ENCODE measurements at regions not wholly inside any gene's neighbourhood (a gene's known extent, or its start where the extent isn't known, plus 50 kb on each side); places are given as distances from the start of the nearest gene placed in this dataset.

GRCh38 chr18:38116716-38117115 lies 551.1 kb upstream of the CELF4 start:
- DNase-seq (ENCODE audit: low spot score), result no peak
- no peak for TF ChIP-seq CTCF (IDR thresholded peaks at IDR 0.05; ENCODE audit: extremely low read depth, insufficient read depth, missing control alignments)
- in situ Hi-C loops (cut with MboI; ENCODE audit: low pct_unique_long_range_greater_than_20kb, low sequenced_read_pairs, unreplicated experiment), result no loop called here

DNA sequence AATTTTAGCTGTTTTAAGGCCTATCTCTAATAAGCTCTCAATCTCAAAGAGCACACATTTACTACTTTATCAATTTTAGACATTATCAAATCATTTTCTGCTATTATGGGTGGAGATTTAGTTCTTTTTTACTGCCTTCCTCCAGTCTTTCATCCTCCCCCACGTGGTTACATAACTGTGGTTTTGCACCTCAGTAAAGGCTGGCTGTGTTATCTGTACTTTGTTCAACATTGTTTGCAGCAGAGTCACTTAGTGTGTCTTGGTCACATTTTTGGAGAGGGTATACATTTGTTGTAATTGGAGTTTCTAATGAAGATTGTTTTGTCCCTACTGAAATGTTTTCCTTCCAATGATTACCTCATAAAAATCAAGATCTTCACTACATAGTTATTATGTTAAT lies 549.6 kb upstream of the CELF4 start:
- no peak for DNase-seq (ENCODE audit: low spot score)
- in situ Hi-C loops (cut with MboI; ENCODE audit: low pct_unique_long_range_greater_than_20kb, low sequenced_read_pairs, unreplicated experiment), result no loop called here
- TF ChIP-seq CTCF (IDR thresholded peaks at IDR 0.05; ENCODE audit: extremely low read depth, insufficient read depth, missing control alignments), result no peak

DNA sequence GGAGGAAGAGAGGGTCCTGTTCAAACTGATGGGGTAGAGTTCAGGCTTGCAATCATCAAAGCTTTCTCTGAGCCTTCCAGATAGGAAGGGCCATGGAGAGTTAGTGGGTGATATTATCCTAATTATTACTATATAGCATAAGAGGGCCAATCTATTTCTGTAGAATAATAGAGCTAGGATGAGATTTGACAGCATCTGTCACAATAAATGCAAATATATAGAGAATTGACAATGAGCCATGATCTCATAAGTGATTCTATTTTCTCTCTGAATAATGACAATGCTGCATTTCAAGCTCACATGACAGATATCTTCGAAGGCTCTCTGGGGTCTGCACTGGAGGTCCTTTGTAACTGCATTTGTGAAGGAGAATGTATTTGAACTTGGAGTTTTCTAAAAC lies 521.9 kb upstream of the CELF4 start:
- no peak for TF ChIP-seq CTCF (IDR thresholded peaks at IDR 0.05; ENCODE audit: extremely low read depth, insufficient read depth, missing control alignments)
- in situ Hi-C loops (cut with MboI; ENCODE audit: low pct_unique_long_range_greater_than_20kb, low sequenced_read_pairs, unreplicated experiment), result no loop called here

GRCh38 chr18:38081516-38081915 lies 515.9 kb upstream of the CELF4 start:
- in situ Hi-C loops (cut with MboI; ENCODE audit: low pct_unique_long_range_greater_than_20kb, low sequenced_read_pairs, unreplicated experiment), result no loop called here
- no peak for DNase-seq (ENCODE audit: low spot score)
- TF ChIP-seq CTCF (IDR thresholded peaks at IDR 0.05; ENCODE audit: extremely low read depth, insufficient read depth, missing control alignments), result no peak

More for the DNA sequence above, 521.9 kb upstream of the CELF4 start:
- DNase-seq (ENCODE audit: low spot score), result no peak

- in situ Hi-C loops (cut with MboI; ENCODE audit: low pct_unique_long_range_greater_than_20kb, low sequenced_read_pairs, unreplicated experiment), result no loop called here
- no peak for TF ChIP-seq CTCF (IDR thresholded peaks at IDR 0.05; ENCODE audit: extremely low read depth, insufficient read depth, missing control alignments)
- no peak for DNase-seq (ENCODE audit: low spot score)
These were observed 511.6 kb upstream of the CELF4 start for GRCh38 chr18:38077229-38077628.

GRCh38 chr18:38076346-38077070 lies 510.9 kb upstream of the CELF4 start:
- no peak for DNase-seq (ENCODE audit: low spot score)
- TF ChIP-seq CTCF (IDR thresholded peaks at IDR 0.05; ENCODE audit: extremely low read depth, insufficient read depth, missing control alignments), result no peak
- in situ Hi-C loops (cut with MboI; ENCODE audit: low pct_unique_long_range_greater_than_20kb, low sequenced_read_pairs, unreplicated experiment), result no loop called here
